GM12891 (cell line): ENCODE measurements at regions not wholly inside any gene's neighbourhood (a gene's known extent, or its start where the extent isn't known, plus 50 kb on each side); places are given as distances from the start of the nearest gene placed in this dataset.

Experiments
- DNase-seq: peaks from one replicate; pipeline ENCODE4 v3.0.0; 2011; ENCODE audit warnings: low spot score; ENCODE audit not compliant: insufficient read length
- FAIRE-seq: peaks from 2 replicates; lab custom pipeline; 2011; peaks lifted over from hg19 to GRCh38; lab: Jason Lieb, UNC
- PAX5 ChIP-seq: IDR thresholded peaks from 2 replicates; pipeline ENCODE4 v1.6.1; 2011; ENCODE audit warnings: low read length, moderate library complexity, mild to moderate bottlenecking; ENCODE audit not compliant: insufficient read depth, severe bottlenecking
- POLR2A ChIP-seq: IDR thresholded peaks from 2 replicates; pipeline ENCODE4 v1.6.1; 2011; ENCODE audit warnings: low read depth, low read length, control low read depth
- POLR2AphosphoS5 ChIP-seq: IDR thresholded peaks from 2 replicates; pipeline ENCODE4 v1.6.1; 2011; ENCODE audit warnings: low read depth, low read length, control low read depth
- POU2F2 ChIP-seq: IDR thresholded peaks from 2 replicates; pipeline ENCODE4 v1.6.1; 2011; ENCODE audit warnings: low read depth, mild to moderate bottlenecking, control low read depth, low read length, moderate library complexity
- SPI1 ChIP-seq: IDR thresholded peaks from 2 replicates; pipeline ENCODE4 v1.6.1; 2011; ENCODE audit warnings: low read depth, low read length, control low read depth
- TAF1 ChIP-seq: IDR thresholded peaks from 2 replicates; pipeline ENCODE4 v1.6.1; 2011; ENCODE audit warnings: low read depth, low read length, control low read depth

GRCh38 chr5:54676481-54677340 lies 159.2 kb downstream of the SNX18 start:
- no peak for FAIRE-seq
- no peak for DNase-seq

GRCh38 chr5:54673523-54674225 lies 156.1 kb downstream of the SNX18 start:
- FAIRE-seq (no peak), DNase-seq (no peak)
- no peak for TF ChIP-seq PAX5
- peak; percentile 71 for TF ChIP-seq SPI1
- TF ChIP-seq POLR2A = no peak
- TF ChIP-seq TAF1 = no peak
- TF ChIP-seq POLR2AphosphoS5 = no peak
- TF ChIP-seq POU2F2 = peak; percentile 80

More at GRCh38 chr5:54676481-54677340, 159.2 kb downstream of the SNX18 start:
- TF ChIP-seq POLR2AphosphoS5 (no peak), POU2F2 (no peak), SPI1 (no peak), TAF1 (no peak), PAX5 (no peak), POLR2A (no peak)

- FAIRE-seq = no peak
- DNase-seq = no peak
- TF ChIP-seq POLR2AphosphoS5 (no peak), SPI1 (no peak), PAX5 (no peak), POU2F2 (no peak), POLR2A (no peak), TAF1 (no peak)
Observed at GRCh38 chr5:54672871-54673270, 155.3 kb downstream of the SNX18 start.

- no peak for FAIRE-seq
- DNase-seq = no peak
- no peak for TF ChIP-seq PAX5
Observed at GRCh38 chr5:54671681-54672080, 154.1 kb downstream of the SNX18 start.

GRCh38 chr5:54671111-54671531 lies 153.6 kb downstream of the SNX18 start:
- FAIRE-seq (no peak), DNase-seq (no peak)
- no peak for TF ChIP-seq POU2F2
- TF ChIP-seq POLR2AphosphoS5 = no peak

GRCh38 chr5:54670281-54670680 lies 152.7 kb downstream of the SNX18 start:
- no peak for FAIRE-seq

GRCh38 chr5:54669845-54670244 lies 152.3 kb downstream of the SNX18 start:
- TF ChIP-seq POLR2A (no peak), POLR2AphosphoS5 (no peak), PAX5 (no peak), SPI1 (no peak), POU2F2 (no peak), TAF1 (no peak)
- FAIRE-seq = no peak
- no peak for DNase-seq

More at GRCh38 chr5:54670281-54670680, 152.7 kb downstream of the SNX18 start:
- no peak for DNase-seq
- no peak for TF ChIP-seq PAX5
- no peak for TF ChIP-seq POLR2A
- no peak for TF ChIP-seq POU2F2
- TF ChIP-seq TAF1 = no peak

- TF ChIP-seq POU2F2 (no peak), POLR2A (no peak), POLR2AphosphoS5 (no peak), PAX5 (no peak), SPI1 (no peak), TAF1 (no peak)
- no peak for FAIRE-seq
- no peak for DNase-seq
Observed at GRCh38 chr5:54669285-54669684, 151.7 kb downstream of the SNX18 start.

GRCh38 chr5:54668096-54668495 lies 150.5 kb downstream of the SNX18 start:
- DNase-seq = no peak
- TF ChIP-seq SPI1 (no peak), TAF1 (no peak), POLR2AphosphoS5 (no peak), POLR2A (no peak), PAX5 (no peak), POU2F2 (no peak)
- FAIRE-seq = no peak

GRCh38 chr5:54667136-54667535 lies 149.6 kb downstream of the SNX18 start:
- FAIRE-seq (no peak), DNase-seq (no peak)
- TF ChIP-seq POU2F2 = no peak
- TF ChIP-seq POLR2A = no peak
- no peak for TF ChIP-seq SPI1
- TF ChIP-seq POLR2AphosphoS5 = no peak
- TF ChIP-seq PAX5 = no peak
- no peak for TF ChIP-seq TAF1

- no peak for DNase-seq
- no peak for FAIRE-seq
- no peak for TF ChIP-seq SPI1
- TF ChIP-seq POLR2A = no peak
- TF ChIP-seq POLR2AphosphoS5 = no peak
- TF ChIP-seq POU2F2 = no peak
- TF ChIP-seq PAX5 = no peak
- no peak for TF ChIP-seq TAF1
Observed at GRCh38 chr5:54663866-54664265, 146.3 kb downstream of the SNX18 start.
